ENCODE measurements at regions not wholly inside any gene's neighbourhood (a gene's known extent, or its start where the extent isn't known, plus 50 kb on each side); places are given as distances from the start of the nearest gene placed in this dataset.

- no peak overlapping the region for H3K27ac ChIP-seq
- peaks cover 17% of the 10 kb centered on the region for H3K4me1 ChIP-seq (ENCODE audit: low read depth)
- H3K27me3 ChIP-seq = no peaks in the 10 kb centered on the region
- H3K36me3 ChIP-seq = no peaks in the 10 kb centered on the region
- H3K4me3 ChIP-seq = no peak overlapping the region
- no peak for TF ChIP-seq CTCF (IDR thresholded peaks at IDR 0.05; ENCODE audit: low read depth, low read length)
- no peaks in the 10 kb centered on the region for H3K9me3 ChIP-seq (ENCODE audit: low read depth)
- DNase-seq (ENCODE audit: low read depth in 1 of 2, low spot score in 1 of 2) = peak in 1 of 2 donors; percentile 16
Measured at GRCh38 chr11:57094181-57094935, 87.4 kb upstream of the LRRC55 start.

GRCh38 chr11:57095417-57095816 is 86.3 kb upstream of the LRRC55 start:
- H3K27me3 ChIP-seq = no peaks in the 10 kb centered on the region
- H3K36me3 ChIP-seq = no peaks in the 10 kb centered on the region
- TF ChIP-seq CTCF (IDR thresholded peaks at IDR 0.05; ENCODE audit: low read depth, low read length) = no peak
- H3K4me1 ChIP-seq (ENCODE audit: low read depth) = peaks cover 17% of the 10 kb centered on the region
- no peak for DNase-seq (ENCODE audit: low read depth in 1 of 2, low spot score in 1 of 2)
- no peak overlapping the region for H3K4me3 ChIP-seq
- no peak overlapping the region for H3K27ac ChIP-seq
- H3K9me3 ChIP-seq (ENCODE audit: low read depth) = no peaks in the 10 kb centered on the region

GRCh38 chr11:57095896-57096295 is 85.9 kb upstream of the LRRC55 start:
- Histone ChIP-seq H3K9me3 (ENCODE audit: low read depth) (no peaks in the 10 kb centered on the region), H3K36me3 (no peaks in the 10 kb centered on the region), H3K27ac (no peak overlapping the region), H3K27me3 (no peaks in the 10 kb centered on the region), H3K4me3 (no peak overlapping the region), H3K4me1 (ENCODE audit: low read depth) (peaks cover 17% of the 10 kb centered on the region)
- TF ChIP-seq CTCF (IDR thresholded peaks at IDR 0.05; ENCODE audit: low read depth, low read length) = no peak
- no peak for DNase-seq (ENCODE audit: low read depth in 1 of 2, low spot score in 1 of 2)

GRCh38 chr11:57097149-57097548 is 84.6 kb upstream of the LRRC55 start:
- no peak overlapping the region for H3K27ac ChIP-seq
- peaks cover 17% of the 10 kb centered on the region for H3K4me1 ChIP-seq (ENCODE audit: low read depth)
- no peaks in the 10 kb centered on the region for H3K9me3 ChIP-seq (ENCODE audit: low read depth)
- TF ChIP-seq CTCF (IDR thresholded peaks at IDR 0.05; ENCODE audit: low read depth, low read length) = no peak
- no peaks in the 10 kb centered on the region for H3K36me3 ChIP-seq
- DNase-seq (ENCODE audit: low read depth in 1 of 2, low spot score in 1 of 2) = no peak
- no peak overlapping the region for H3K4me3 ChIP-seq
- H3K27me3 ChIP-seq = no peaks in the 10 kb centered on the region

GRCh38 chr11:57098191-57098590 is 83.6 kb upstream of the LRRC55 start:
- TF ChIP-seq CTCF (IDR thresholded peaks at IDR 0.05; ENCODE audit: low read depth, low read length) = no peak
- no peak for DNase-seq (ENCODE audit: low read depth in 1 of 2, low spot score in 1 of 2)
- Histone ChIP-seq H3K9me3 (ENCODE audit: low read depth) (no peaks in the 10 kb centered on the region), H3K36me3 (no peaks in the 10 kb centered on the region), H3K27me3 (no peaks in the 10 kb centered on the region), H3K4me1 (ENCODE audit: low read depth) (peaks cover 17% of the 10 kb centered on the region), H3K27ac (no peak overlapping the region), H3K4me3 (no peak overlapping the region)

All from cardiac muscle cell (in vitro differentiated cells and primary cell).